ENCODE measurements at regions not wholly inside any gene's neighbourhood (a gene's known extent, or its start where the extent isn't known, plus 50 kb on each side); places are given as distances from the start of the nearest gene placed in this dataset.

DNA sequence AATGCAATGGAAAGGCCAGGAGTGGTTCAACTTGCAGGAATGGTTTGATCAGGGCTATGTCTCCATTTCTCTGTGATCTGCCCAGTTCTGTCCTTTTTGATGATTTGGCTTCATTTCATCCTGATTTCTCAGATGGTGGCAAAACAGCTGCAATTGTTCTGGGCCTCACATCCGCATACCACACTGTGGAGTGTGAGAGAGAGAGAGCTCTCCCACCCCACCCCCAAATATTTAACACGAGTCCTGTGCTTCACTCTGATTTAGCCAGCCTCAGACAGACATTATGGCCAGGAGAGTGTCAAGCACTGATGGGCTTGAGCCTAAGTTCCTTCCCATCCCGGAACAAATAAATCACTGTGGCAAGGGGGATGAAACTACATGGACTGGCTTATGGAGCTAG lies 284.6 kb downstream of the CDC5L start:
- POLR2A ChIA-PET, result no interaction called here
- Histone ChIP-seq H3K9me3 (ENCODE audit: low read length) (no peaks in the 10 kb centered on the region), H3K27ac (ENCODE audit: low read depth, low read length) (no peak overlapping the region), H3K36me3 (ENCODE audit: insufficient read depth, low read length) (no peaks in the 10 kb centered on the region), H3K4me3 (ENCODE audit: low read length) (no peak overlapping the region), H3K27me3 (ENCODE audit: insufficient read depth, low read length, poor library complexity, severe bottlenecking) (no peaks in the 10 kb centered on the region), H3K4me1 (ENCODE audit: insufficient read depth, low read length) (no peaks in the 10 kb centered on the region)
- H3K4me3 Mint-ChIP-seq, result no peak overlapping the region
- no peaks in the 10 kb centered on the region for H3K36me3 Mint-ChIP-seq
- no peak for DNase-seq
- H3K9me3 Mint-ChIP-seq, result peaks cover 0 to under 1% (median 0%) of the 10 kb centered on the region in 5 donors
- CTCF ChIA-PET, result interaction anchor here (1.3 kb wide), 1 partner anchor 1250 kb away, joined by 3 read pairs; no protein-coding TSS in a partner anchor
- H3K4me1 Mint-ChIP-seq, result no peaks in the 10 kb centered on the region
- H3K27me3 Mint-ChIP-seq, result peaks cover 7 to 23% of the 10 kb centered on the region in 2 donors
- H3K27ac Mint-ChIP-seq, result no peak overlapping the region

DNA sequence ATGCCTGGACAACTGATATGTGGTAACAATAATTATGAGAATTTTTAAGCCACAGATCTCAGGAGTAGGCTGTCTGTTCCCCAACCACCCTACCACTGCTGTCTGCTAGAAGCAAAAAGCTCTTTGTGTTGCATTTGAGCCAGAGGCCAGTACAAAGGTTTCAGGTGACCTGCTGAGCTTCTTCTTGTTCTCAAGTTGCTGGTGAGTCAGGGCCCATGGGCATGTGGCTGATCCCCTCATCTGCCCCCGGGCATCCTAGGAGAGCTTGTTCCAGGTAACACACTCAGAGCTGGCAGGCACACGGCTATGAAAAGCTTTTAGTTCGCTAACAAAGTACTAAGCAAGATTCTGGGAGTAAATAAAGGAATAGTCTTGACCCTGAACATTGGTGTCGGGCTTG lies 285.3 kb downstream of the CDC5L start:
- no peaks in the 10 kb centered on the region for H3K4me1 ChIP-seq (ENCODE audit: insufficient read depth, low read length)
- ChIA-PET POLR2A (no interaction called here), CTCF (interaction anchor here (1.3 kb wide), 1 partner anchor 1250 kb away, joined by 3 read pairs; no protein-coding TSS in a partner anchor)
- no peaks in the 10 kb centered on the region for H3K9me3 ChIP-seq (ENCODE audit: low read length)
- no peaks in the 10 kb centered on the region for H3K36me3 Mint-ChIP-seq
- H3K36me3 ChIP-seq (ENCODE audit: insufficient read depth, low read length), result no peaks in the 10 kb centered on the region
- no peaks in the 10 kb centered on the region for H3K27me3 ChIP-seq (ENCODE audit: insufficient read depth, low read length, poor library complexity, severe bottlenecking)
- H3K27ac ChIP-seq (ENCODE audit: low read depth, low read length), result no peak overlapping the region
- H3K4me3 Mint-ChIP-seq, result no peak overlapping the region
- H3K4me1 Mint-ChIP-seq, result no peaks in the 10 kb centered on the region
- no peak overlapping the region for H3K4me3 ChIP-seq (ENCODE audit: low read length)
- peaks cover 0 to 1% (median 0%) of the 10 kb centered on the region in 5 donors for H3K9me3 Mint-ChIP-seq
- peaks cover 9 to 23% of the 10 kb centered on the region in 2 donors for H3K27me3 Mint-ChIP-seq
- no peak overlapping the region for H3K27ac Mint-ChIP-seq
- DNase-seq, result no peak

DNA sequence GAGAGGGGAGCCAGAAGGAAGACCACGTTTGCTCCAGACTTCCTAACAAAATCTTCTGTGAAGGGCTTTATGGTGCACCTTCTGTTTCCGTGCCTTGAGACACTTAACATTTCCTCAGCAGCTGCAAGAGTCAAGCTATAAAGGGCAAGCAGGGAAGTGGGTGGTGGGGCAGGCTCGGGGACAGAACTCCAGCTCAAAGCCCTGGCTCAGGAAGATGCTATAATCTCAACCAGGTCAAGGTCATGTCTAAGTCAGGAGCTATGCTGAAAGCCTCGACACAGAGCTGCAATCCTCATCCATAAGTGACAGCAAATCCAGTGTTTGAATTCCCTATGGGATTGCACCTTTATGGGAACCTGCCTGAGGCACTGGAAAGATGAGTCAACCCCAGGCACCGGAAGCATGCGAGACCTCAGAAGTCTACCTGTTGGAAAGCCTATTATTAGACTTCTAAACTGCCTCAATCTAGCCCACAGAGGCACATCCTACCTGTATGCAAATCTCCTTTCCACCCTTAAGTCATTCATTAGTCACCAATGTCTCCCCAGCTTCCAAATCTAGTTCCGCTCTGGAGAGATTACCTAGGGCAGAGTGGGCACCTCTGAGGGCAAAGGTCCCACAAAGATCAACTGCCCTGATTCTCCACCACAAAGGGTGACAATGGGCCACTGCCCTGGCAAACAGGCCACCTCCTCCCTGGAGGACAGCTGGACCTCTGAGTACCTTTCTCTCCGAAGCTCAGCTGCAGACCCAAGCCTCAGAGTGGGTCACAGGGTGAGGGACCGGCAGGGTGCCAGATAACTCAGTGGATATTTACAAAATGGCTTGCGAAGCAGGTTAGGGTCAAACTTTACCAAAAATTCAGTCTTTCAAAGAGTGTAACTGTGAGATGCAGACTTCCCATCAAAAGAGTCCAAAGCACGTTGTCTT lies 287.0 kb downstream of the CDC5L start:
- no peak for DNase-seq
- H3K27me3 ChIP-seq (ENCODE audit: insufficient read depth, low read length, poor library complexity, severe bottlenecking), result no peaks in the 10 kb centered on the region
- ChIA-PET POLR2A (no interaction called here), CTCF (no interaction called here)
- Mint-ChIP-seq H3K9me3 (peaks cover 0 to 1% (median 0%) of the 10 kb centered on the region in 5 donors), H3K27ac (no peak overlapping the region), H3K27me3 (peaks cover 6 to 23% of the 10 kb centered on the region in 2 donors), H3K4me1 (no peaks in the 10 kb centered on the region), H3K36me3 (no peaks in the 10 kb centered on the region), H3K4me3 (no peak overlapping the region)
- no peak overlapping the region for H3K27ac ChIP-seq (ENCODE audit: low read depth, low read length)
- H3K4me3 ChIP-seq (ENCODE audit: low read length), result no peak overlapping the region
- no peaks in the 10 kb centered on the region for H3K9me3 ChIP-seq (ENCODE audit: low read length)
- H3K36me3 ChIP-seq (ENCODE audit: insufficient read depth, low read length), result no peaks in the 10 kb centered on the region
- H3K4me1 ChIP-seq (ENCODE audit: insufficient read depth, low read length), result no peaks in the 10 kb centered on the region

DNA sequence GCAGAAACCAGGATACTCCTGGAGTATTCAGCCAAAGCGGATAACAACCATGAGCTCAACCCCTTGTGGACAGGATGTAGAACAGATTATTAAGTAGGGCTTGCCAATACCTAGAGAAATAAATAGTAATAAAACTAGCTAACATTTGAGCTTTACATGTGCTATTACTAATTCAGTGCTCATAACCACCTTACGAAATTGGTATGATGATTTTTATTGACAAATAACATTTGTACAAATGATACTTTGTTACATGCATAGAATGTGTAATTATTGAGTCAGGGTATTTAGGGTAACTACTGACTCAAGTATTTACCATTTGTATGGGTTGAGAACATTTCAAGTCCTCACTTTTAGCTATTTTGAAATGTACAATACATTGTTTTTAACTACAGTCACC lies 287.9 kb downstream of the CDC5L start:
- H3K27me3 Mint-ChIP-seq, result peaks cover 6 to 24% of the 10 kb centered on the region in 2 donors
- H3K36me3 Mint-ChIP-seq, result no peaks in the 10 kb centered on the region
- H3K4me3 Mint-ChIP-seq, result no peak overlapping the region
- Histone ChIP-seq H3K36me3 (ENCODE audit: insufficient read depth, low read length) (no peaks in the 10 kb centered on the region), H3K27me3 (ENCODE audit: insufficient read depth, low read length, poor library complexity, severe bottlenecking) (no peaks in the 10 kb centered on the region), H3K9me3 (ENCODE audit: low read length) (no peaks in the 10 kb centered on the region), H3K27ac (ENCODE audit: low read depth, low read length) (no peak overlapping the region), H3K4me3 (ENCODE audit: low read length) (no peak overlapping the region), H3K4me1 (ENCODE audit: insufficient read depth, low read length) (no peaks in the 10 kb centered on the region)
- DNase-seq, result no peak
- no peak overlapping the region for H3K27ac Mint-ChIP-seq
- no peaks in the 10 kb centered on the region for H3K4me1 Mint-ChIP-seq
- peaks cover 0 to 1% (median 0%) of the 10 kb centered on the region in 5 donors for H3K9me3 Mint-ChIP-seq
- CTCF ChIA-PET, result no interaction called here
- POLR2A ChIA-PET, result no interaction called here

DNA sequence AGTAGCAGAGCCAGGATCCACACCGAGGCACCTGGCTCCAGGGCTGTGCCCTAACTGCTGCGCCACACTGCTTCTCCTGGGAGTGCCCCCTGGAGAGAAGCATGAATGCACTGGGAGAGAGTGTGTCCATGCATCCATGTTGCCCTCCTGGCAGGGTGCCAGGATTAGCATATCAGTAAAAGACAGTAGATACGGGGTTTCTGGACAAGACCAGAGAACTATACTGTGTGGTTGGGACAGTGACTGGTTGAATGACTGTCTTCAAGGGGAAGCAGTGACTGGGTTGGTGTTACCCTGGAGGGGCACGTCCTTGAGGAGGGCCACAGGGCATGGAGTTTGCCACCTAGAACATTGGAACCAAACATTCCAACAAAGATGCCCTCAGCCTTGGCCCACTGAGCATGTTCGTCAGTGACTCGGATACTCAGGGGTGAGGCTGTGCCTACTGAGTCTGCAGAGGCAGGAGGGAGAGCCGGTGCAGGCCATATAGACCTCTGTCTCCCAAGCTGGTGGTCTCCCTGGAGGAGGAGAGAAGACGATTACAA lies 288.8 kb downstream of the CDC5L start:
- H3K9me3 Mint-ChIP-seq, result peaks cover 0 to 1% (median 0%) of the 10 kb centered on the region in 5 donors
- H3K27me3 Mint-ChIP-seq, result peaks cover 5 to 22% of the 10 kb centered on the region in 2 donors
- no peak for DNase-seq
- no peaks in the 10 kb centered on the region for H3K36me3 Mint-ChIP-seq
- Histone ChIP-seq H3K27ac (ENCODE audit: low read depth, low read length) (no peak overlapping the region), H3K9me3 (ENCODE audit: low read length) (no peaks in the 10 kb centered on the region), H3K4me1 (ENCODE audit: insufficient read depth, low read length) (no peaks in the 10 kb centered on the region), H3K27me3 (ENCODE audit: insufficient read depth, low read length, poor library complexity, severe bottlenecking) (no peaks in the 10 kb centered on the region), H3K36me3 (ENCODE audit: insufficient read depth, low read length) (no peaks in the 10 kb centered on the region), H3K4me3 (ENCODE audit: low read length) (no peak overlapping the region)
- H3K27ac Mint-ChIP-seq, result no peak overlapping the region
- ChIA-PET POLR2A (no interaction called here), CTCF (no interaction called here)
- no peak overlapping the region for H3K4me3 Mint-ChIP-seq
- H3K4me1 Mint-ChIP-seq, result no peaks in the 10 kb centered on the region

DNA sequence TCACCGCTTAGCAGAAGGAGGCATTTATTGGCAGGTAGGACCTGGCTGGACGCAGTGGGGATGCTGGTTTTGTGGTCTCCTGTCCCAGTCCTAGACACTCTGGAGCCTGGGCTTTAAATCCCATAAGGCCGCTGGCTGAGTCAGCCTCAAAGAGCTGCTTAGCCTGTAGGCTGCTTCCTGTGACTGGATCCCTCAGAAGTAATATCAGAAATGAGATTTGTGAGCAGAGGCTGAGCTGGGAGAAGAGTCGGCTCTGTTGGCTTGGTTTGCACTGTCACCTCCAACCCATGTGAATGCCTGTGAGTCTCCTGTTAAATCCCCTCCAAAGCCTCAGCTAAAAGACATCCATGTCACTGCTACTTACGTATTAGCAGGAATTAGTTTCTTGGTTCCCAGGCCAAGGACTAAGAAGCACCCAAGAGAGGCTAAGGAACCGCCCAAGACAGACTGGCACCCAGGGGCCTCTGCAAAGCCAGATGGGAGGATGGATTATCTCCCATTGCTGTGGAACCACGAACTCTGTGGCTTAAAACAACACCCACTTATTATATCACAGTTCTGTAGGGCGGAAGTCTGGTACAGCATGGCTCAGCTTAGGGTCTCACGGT lies 289.4 kb downstream of the CDC5L start:
- Histone ChIP-seq H3K36me3 (ENCODE audit: insufficient read depth, low read length) (no peaks in the 10 kb centered on the region), H3K27me3 (ENCODE audit: insufficient read depth, low read length, poor library complexity, severe bottlenecking) (no peaks in the 10 kb centered on the region), H3K4me3 (ENCODE audit: low read length) (no peak overlapping the region), H3K9me3 (ENCODE audit: low read length) (no peaks in the 10 kb centered on the region), H3K27ac (ENCODE audit: low read depth, low read length) (no peak overlapping the region), H3K4me1 (ENCODE audit: insufficient read depth, low read length) (no peaks in the 10 kb centered on the region)
- Mint-ChIP-seq H3K4me1 (no peaks in the 10 kb centered on the region), H3K27me3 (peaks cover 5 to 19% of the 10 kb centered on the region in 2 donors), H3K36me3 (no peaks in the 10 kb centered on the region), H3K27ac (no peak overlapping the region), H3K4me3 (no peak overlapping the region), H3K9me3 (peaks cover 0 to 1% (median 0%) of the 10 kb centered on the region in 5 donors)
- no peak for DNase-seq
- ChIA-PET POLR2A (no interaction called here), CTCF (no interaction called here)

DNA sequence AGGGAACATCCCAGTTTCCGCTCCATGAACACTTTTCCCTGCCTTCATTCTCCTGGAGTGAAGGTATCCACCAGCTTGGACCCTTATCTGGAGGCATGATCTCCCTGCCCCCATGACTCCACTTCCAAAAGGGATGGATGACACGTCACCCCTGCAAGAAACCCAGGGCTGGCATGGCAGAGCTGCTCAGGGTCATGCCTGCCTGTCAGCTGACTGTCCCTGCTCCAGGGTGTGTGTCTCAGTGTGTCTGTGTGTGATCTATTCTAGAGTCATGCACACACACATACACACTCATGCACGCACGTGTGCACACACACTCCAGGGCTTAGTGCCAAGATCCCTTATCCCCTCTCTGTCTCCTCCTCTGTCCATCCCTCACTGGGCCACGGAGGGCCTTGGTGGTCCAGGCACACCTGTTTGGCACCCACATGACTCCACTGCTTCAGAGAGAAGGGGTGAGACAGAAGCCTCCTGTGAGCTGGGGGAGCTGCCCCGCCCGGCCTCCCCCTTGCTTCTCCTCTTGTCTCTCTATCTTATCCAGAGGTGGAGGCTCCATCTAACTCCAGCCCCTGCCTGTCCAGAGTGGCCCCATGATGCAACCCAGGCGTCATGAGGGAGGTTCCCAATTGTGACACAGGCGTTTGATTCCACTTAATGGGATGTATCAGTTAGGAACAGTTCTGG lies 290.9 kb downstream of the CDC5L start:
- Histone ChIP-seq H3K4me3 (ENCODE audit: low read length) (no peak overlapping the region), H3K27me3 (ENCODE audit: insufficient read depth, low read length, poor library complexity, severe bottlenecking) (no peaks in the 10 kb centered on the region), H3K9me3 (ENCODE audit: low read length) (no peaks in the 10 kb centered on the region), H3K27ac (ENCODE audit: low read depth, low read length) (no peak overlapping the region), H3K4me1 (ENCODE audit: insufficient read depth, low read length) (no peaks in the 10 kb centered on the region), H3K36me3 (ENCODE audit: insufficient read depth, low read length) (no peaks in the 10 kb centered on the region)
- Mint-ChIP-seq H3K27me3 (peaks cover 4 to 8% of the 10 kb centered on the region in 2 donors), H3K36me3 (no peaks in the 10 kb centered on the region), H3K4me3 (no peak overlapping the region), H3K27ac (no peak overlapping the region), H3K4me1 (no peaks in the 10 kb centered on the region), H3K9me3 (peaks cover 0 to 1% (median 0%) of the 10 kb centered on the region in 5 donors)
- no peak for DNase-seq
- ChIA-PET CTCF (no interaction called here), POLR2A (no interaction called here)
